Large intestine (tissue), 3 donors: ENCODE measurements at regions not wholly inside any gene's neighbourhood (a gene's known extent, or its start where the extent isn't known, plus 50 kb on each side); places are given as distances from the start of the nearest gene placed in this dataset.

Source experiments
- DNase-seq, 2 donors: peaks; one replicate each; pipeline versions ENCODE4 v3.0.0 to v3.0.0-alpha.2; 2013
- H3K27ac ChIP-seq: one replicate; pipeline ENCODE4 v1.5.1; 2013; ENCODE audit warnings: low read length
- H3K27me3 ChIP-seq: 2 replicates; pipeline ENCODE4 v1.6.1; 2013; ENCODE audit warnings: low read length; ENCODE audit not compliant: control insufficient read depth, insufficient read depth
- H3K36me3 ChIP-seq: 2 replicates; pipeline ENCODE4 v1.6.1; 2013; ENCODE audit warnings: low read length; ENCODE audit not compliant: control insufficient read depth, insufficient read depth
- H3K4me1 ChIP-seq: one replicate; pipeline ENCODE4 v1.6.1; 2013; ENCODE audit warnings: low read length; ENCODE audit not compliant: control insufficient read depth, insufficient read depth
- H3K4me3 ChIP-seq: one replicate; pipeline ENCODE4 v1.5.1; 2013; ENCODE audit warnings: low read length
- H3K9me3 ChIP-seq: one replicate; pipeline ENCODE4 v1.6.1; 2013; ENCODE audit warnings: mild to moderate bottlenecking, low read depth, low read length, moderate library complexity; ENCODE audit not compliant: control insufficient read depth
- WGBS: methylation state at CpG from one replicate; pipeline ENCODE4 v1.1.5; 2013; ENCODE audit warnings: low lambda C conversion rate; ENCODE audit not compliant: insufficient coverage; 5-methylcytosine and 5-hydroxymethylcytosine counted together

DNA sequence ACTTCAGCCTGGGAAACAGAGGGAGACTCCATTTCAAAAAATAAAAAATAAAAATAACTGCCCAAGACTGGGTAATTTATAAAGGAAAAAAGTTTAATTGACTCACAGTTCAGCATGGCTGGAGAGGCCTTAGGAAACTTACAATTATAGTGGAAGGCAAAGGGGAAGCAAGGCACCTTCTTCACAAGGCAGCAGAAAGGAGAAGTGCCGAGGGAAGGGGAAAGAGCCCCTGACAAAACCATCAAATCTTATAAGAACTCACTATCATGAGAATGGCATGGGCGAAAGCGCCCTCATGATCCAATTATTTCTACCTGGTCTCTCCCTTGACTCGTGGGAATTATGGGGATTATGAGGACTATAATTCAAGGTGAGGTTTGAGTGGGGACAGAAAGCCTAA, 95.5 kb upstream of the LGSN start:
- Histone ChIP-seq H3K27me3 (no peaks in the 10 kb centered on the region), H3K27ac (no peak overlapping the region), H3K36me3 (no peaks in the 10 kb centered on the region), H3K4me3 (no peak overlapping the region), H3K4me1 (peaks cover 9% of the 10 kb centered on the region), H3K9me3 (peaks cover 3% of the 10 kb centered on the region)
- DNase-seq = no peak
- WGBS = no CpG with 5 or more reads among the region's 4 CpGs

DNA sequence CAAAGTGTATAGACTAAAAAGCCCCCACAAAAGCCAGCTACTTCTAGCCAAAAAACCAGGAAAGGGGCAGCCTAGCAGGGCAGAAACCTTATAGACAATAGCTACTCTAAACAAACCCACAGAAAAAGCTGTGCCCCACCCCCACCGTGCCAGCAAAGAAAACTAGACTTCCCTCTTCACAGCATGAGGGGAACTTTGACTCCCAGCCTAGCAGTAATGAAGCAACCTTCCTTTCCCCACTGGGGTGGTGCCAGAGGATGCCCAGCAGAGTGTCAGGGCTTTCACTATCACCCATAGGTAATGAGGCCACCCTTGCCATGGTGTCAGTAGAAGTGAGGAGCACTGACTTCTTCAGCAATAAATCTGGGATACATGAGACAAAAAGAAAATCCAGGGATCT, 99.0 kb upstream of the LGSN start:
- H3K9me3 ChIP-seq = peaks cover 8% of the 10 kb centered on the region
- H3K27ac ChIP-seq = peak overlapping the region; percentile 3
- peaks cover 9% of the 10 kb centered on the region for H3K4me1 ChIP-seq
- no peak overlapping the region for H3K4me3 ChIP-seq
- H3K27me3 ChIP-seq = no peaks in the 10 kb centered on the region
- DNase-seq = peak; percentile 50 to 78
- no CpG with 5 or more reads among the region's 1 CpG for WGBS
- no peaks in the 10 kb centered on the region for H3K36me3 ChIP-seq

DNA sequence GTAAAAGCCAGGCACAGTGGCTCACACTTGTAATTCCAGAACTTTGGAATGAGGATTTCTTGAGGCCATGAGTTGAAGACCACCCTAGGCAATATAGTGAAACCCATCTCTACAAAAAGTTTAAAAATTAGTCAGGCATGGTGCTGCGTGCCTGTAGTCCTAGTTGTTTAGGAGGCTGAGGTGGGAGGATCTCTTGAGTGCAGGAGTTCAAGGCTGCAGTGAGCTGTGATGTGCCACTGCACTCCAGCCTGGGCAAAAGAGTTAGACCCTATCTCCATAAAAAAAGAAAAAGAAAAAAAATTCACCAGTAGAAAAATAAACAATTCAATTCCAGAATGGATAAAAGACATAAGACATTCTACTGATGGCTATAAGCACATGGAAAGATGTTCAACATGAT, 104.9 kb upstream of the LGSN start:
- DNase-seq = no peak
- Histone ChIP-seq H3K36me3 (no peaks in the 10 kb centered on the region), H3K4me3 (no peak overlapping the region), H3K27me3 (no peaks in the 10 kb centered on the region), H3K9me3 (peaks cover 8% of the 10 kb centered on the region), H3K27ac (no peak overlapping the region), H3K4me1 (no peaks in the 10 kb centered on the region)
- 100% methylated on average over 1 of the region's 1 CpG for WGBS

- H3K36me3 ChIP-seq = no peaks in the 10 kb centered on the region
- H3K4me3 ChIP-seq = no peak overlapping the region
- no peaks in the 10 kb centered on the region for H3K27me3 ChIP-seq
- no peak for DNase-seq
- H3K4me1 ChIP-seq = no peaks in the 10 kb centered on the region
- WGBS = 100% methylated on average over 2 of the region's 2 CpGs
- peaks cover 5% of the 10 kb centered on the region for H3K9me3 ChIP-seq
- H3K27ac ChIP-seq = no peak overlapping the region
Observed at GRCh38 chr6:63425493-63425892, 105.7 kb upstream of the LGSN start.

DNA sequence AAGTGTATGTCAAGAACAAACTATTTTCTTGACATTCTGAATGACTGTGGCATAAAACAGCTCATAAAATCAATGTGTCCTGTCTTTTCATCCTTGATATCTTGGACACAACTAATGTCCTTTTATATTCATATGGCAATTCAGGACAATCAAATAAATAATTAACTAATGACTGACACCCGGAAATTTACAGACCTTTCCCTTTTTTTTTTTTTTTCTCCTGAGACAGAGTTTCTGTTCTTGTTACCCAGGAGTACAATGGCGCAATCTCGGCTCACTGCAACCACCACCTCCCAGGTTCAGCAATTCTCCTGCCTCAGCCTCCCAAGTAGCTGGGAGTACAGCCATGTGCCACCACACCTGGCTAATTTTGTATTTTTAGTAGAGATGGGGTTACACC, 107.1 kb upstream of the LGSN start:
- peak in 1 of 2 donors; percentile 50 for DNase-seq
- Histone ChIP-seq H3K4me3 (no peak overlapping the region), H3K4me1 (no peaks in the 10 kb centered on the region), H3K27ac (no peak overlapping the region), H3K9me3 (no peaks in the 10 kb centered on the region), H3K27me3 (no peaks in the 10 kb centered on the region), H3K36me3 (no peaks in the 10 kb centered on the region)
- WGBS = no CpG with 5 or more reads among the region's 3 CpGs

DNA sequence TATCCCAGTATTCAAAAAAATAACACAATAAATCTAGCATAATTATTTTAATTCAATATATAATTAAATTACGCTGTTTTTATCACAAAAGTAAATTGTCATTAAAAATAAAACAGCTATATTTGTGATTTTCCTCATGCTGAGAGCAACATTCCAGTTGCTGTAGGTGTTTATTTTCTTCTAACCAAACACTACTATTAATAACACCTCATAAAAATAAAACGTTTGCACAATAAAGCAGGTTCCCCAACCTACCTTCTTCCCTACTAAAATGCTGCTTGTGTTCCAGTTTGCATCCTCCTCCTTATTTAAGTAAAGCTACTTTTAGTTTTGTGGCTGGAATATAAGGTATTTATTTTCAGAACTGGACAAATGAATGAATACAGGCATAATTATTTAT, 108.2 kb upstream of the LGSN start:
- Histone ChIP-seq H3K9me3 (no peaks in the 10 kb centered on the region), H3K36me3 (no peaks in the 10 kb centered on the region), H3K27me3 (no peaks in the 10 kb centered on the region), H3K4me3 (no peak overlapping the region), H3K27ac (no peak overlapping the region), H3K4me1 (no peaks in the 10 kb centered on the region)
- DNase-seq = no peak
- 61% methylated on average over 2 of the region's 2 CpGs for WGBS

- H3K4me1 ChIP-seq = peaks cover 2% of the 10 kb centered on the region
- peak overlapping the region; percentile 19 for H3K27ac ChIP-seq
- H3K4me3 ChIP-seq = peak overlapping the region; percentile 19
- H3K9me3 ChIP-seq = no peaks in the 10 kb centered on the region
- no peaks in the 10 kb centered on the region for H3K36me3 ChIP-seq
- no peak for DNase-seq
- no peaks in the 10 kb centered on the region for H3K27me3 ChIP-seq
- no CpG with 5 or more reads among the region's 2 CpGs for WGBS
Observed at GRCh38 chr6:63430985-63431519, 111.3 kb upstream of the LGSN start.

DNA sequence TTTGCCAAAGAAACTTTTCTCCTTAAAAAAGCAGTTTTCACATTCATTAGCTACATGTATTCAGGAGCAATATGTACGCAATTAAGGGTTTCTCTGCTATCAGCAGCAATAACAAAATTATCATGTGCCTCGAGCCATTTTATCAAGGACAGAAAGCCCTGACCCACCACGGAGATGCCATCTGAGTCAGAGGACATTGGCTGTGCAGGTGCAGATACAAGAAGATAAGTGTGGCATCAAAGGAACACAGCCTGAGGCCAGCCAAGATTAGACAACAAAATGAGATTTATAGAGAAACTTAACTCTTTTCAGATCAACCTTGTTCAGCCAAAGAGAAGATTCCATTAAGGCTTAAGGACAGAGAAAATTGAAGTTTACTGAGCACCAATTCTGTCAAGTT, 115.2 kb upstream of the LGSN start:
- H3K27me3 ChIP-seq = no peaks in the 10 kb centered on the region
- no peak overlapping the region for H3K27ac ChIP-seq
- peaks cover 2% of the 10 kb centered on the region for H3K4me1 ChIP-seq
- DNase-seq = no peak
- no peaks in the 10 kb centered on the region for H3K9me3 ChIP-seq
- H3K36me3 ChIP-seq = no peaks in the 10 kb centered on the region
- no CpG with 5 or more reads among the region's 3 CpGs for WGBS
- no peak overlapping the region for H3K4me3 ChIP-seq

GRCh38 chr6:63436356-63436755, 116.6 kb upstream of the LGSN start:
- no peak for DNase-seq
- Histone ChIP-seq H3K36me3 (no peaks in the 10 kb centered on the region), H3K27me3 (no peaks in the 10 kb centered on the region), H3K9me3 (no peaks in the 10 kb centered on the region), H3K4me1 (peaks cover 2% of the 10 kb centered on the region), H3K4me3 (no peak overlapping the region), H3K27ac (no peak overlapping the region)
- WGBS = no CpG with 5 or more reads among the region's 2 CpGs

DNA sequence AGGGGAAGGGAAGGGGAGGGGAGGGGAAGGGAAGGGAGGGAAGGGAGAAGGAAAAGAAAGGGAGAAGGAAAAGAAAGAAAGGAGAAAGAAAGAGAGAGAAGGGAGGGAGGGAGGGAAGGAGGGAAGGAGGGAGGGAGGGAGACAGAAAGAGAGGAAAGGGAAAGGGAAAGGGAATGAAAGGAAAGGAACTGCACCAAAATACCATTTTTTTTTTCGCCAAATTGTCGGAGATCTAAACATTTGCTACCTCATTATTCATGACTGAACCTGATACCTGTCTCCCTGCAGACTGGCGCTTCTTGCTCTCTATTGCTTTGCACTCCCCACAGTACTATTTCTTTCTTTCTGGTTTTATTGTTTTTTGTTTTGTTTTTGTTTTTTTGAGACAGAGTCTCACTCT, 117.3 kb upstream of the LGSN start:
- no peak for DNase-seq
- Histone ChIP-seq H3K36me3 (no peaks in the 10 kb centered on the region), H3K9me3 (no peaks in the 10 kb centered on the region), H3K27ac (no peak overlapping the region), H3K27me3 (no peaks in the 10 kb centered on the region), H3K4me3 (no peak overlapping the region), H3K4me1 (peaks cover 2% of the 10 kb centered on the region)
- WGBS = 95% methylated on average over 3 of the region's 3 CpGs

- Histone ChIP-seq H3K36me3 (no peaks in the 10 kb centered on the region), H3K27me3 (no peaks in the 10 kb centered on the region), H3K9me3 (peaks cover 9% of the 10 kb centered on the region), H3K4me1 (no peaks in the 10 kb centered on the region), H3K4me3 (no peak overlapping the region), H3K27ac (no peak overlapping the region)
- 100% methylated on average over 1 of the region's 7 CpGs for WGBS
- no peak for DNase-seq
Observed at GRCh38 chr6:63440057-63440456, 120.3 kb upstream of the LGSN start.
